NCI-H1694 treated with DMSO at 0.1 percent for 48 hours (cell line): ENCODE measurements at regions not wholly inside any gene's neighbourhood (a gene's known extent, or its start where the extent isn't known, plus 50 kb on each side); places are given as distances from the start of the nearest gene placed in this dataset.

Source experiments
- DNase-seq: peaks from one replicate; lab custom pipeline; 2025; lab: John Stamatoyannopoulos, UW

DNA sequence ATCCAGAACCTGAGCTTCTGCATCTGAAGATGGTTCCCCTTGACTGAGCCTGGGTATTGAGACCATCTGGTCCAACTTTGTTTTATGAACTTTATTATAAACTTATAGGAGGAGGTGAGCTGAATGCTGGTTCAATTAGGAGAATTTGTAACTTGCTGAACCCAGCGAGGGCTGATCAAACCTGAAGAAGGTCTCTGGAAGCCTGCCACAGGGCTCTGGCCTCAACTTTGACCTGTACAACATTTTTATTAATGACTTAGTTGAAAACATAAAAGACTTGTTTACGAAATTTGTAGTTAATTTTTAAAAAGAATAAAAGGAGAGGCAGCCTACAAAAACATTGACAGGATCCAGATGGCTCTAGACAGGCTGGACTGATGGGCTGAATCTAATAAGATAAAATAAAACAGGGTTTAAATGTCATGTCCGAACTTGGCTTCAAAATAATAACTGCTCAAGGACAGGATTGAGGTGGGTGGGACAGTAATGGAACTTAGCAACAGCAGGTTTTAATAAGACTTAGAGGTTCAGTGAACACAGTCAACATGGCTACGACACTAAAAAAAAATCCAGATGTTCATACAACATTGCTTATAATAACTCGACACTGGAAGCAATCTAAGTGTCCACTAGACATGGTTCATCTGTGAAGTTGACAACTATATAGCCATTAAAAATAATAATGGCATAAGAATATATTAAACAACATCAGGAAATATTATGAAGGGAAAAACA, 53.4 kb upstream of the GJB5 start:
- DNase-seq, result no peak
